ENCODE measurements at regions not wholly inside any gene's neighbourhood (a gene's known extent, or its start where the extent isn't known, plus 50 kb on each side); places are given as distances from the start of the nearest gene placed in this dataset.

- TF ChIP-seq CTCF (IDR thresholded peaks at IDR 0.05) (no peak), POLR2A (IDR thresholded peaks at IDR 0.05) (no peak)
Measured at GRCh38 chr6:28710466-28711191, 184.9 kb downstream of the GPX5 start.

Measured in upper lobe of left lung (tissue), 4 donors.